MG63 (cell line): ENCODE measurements at regions not wholly inside any gene's neighbourhood (a gene's known extent, or its start where the extent isn't known, plus 50 kb on each side); places are given as distances from the start of the nearest gene placed in this dataset.
"Not testable (repeated sequence)": the region's sequence is repeated elsewhere in the genome, so short reads cannot be mapped to it uniquely, and the experiment has no call there.

Source experiments
- DNase-seq: peaks from one replicate; pipeline ENCODE4 v3.0.0-alpha.2; 2020
- H3K27me3 ChIP-seq: fragments of 250-450 bp; sonication (Bioruptor Pico); 2 replicates; pipeline ENCODE4 v1.5.1; 2020; ENCODE audit warnings: mild to moderate bottlenecking, moderate library complexity
- H3K36me3 ChIP-seq: fragments of 250-450 bp; sonication (Bioruptor Pico); 2 replicates; pipeline ENCODE4 v1.5.1; 2020; ENCODE audit warnings: mild to moderate bottlenecking, moderate library complexity
- H3K4me3 ChIP-seq: fragments of 250-450 bp; sonication (Bioruptor Pico); 2 replicates; pipeline ENCODE4 v1.5.1; 2020; ENCODE audit warnings: mild to moderate bottlenecking, moderate library complexity
- H3K9me3 ChIP-seq: fragments of 250-450 bp; sonication (Bioruptor Pico); 2 replicates; pipeline ENCODE4 v1.5.1; 2020; ENCODE audit warnings: mild to moderate bottlenecking, moderate library complexity

GRCh38 chr14:18656627-18657026 is 55.7 kb downstream of the OR11H12 start:
- H3K4me3 ChIP-seq = no peak overlapping the region
- no peaks in the 10 kb centered on the region for H3K27me3 ChIP-seq
- no peak for DNase-seq
- H3K36me3 ChIP-seq = no peaks in the 10 kb centered on the region
- H3K9me3 ChIP-seq = no peaks in the 10 kb centered on the region

- not testable (repeated sequence) for H3K9me3 ChIP-seq, H3K4me3 ChIP-seq, DNase-seq, H3K27me3 ChIP-seq, H3K36me3 ChIP-seq
Observed at GRCh38 chr14:18659892-18660584, 59.1 kb downstream of the OR11H12 start.

- Histone ChIP-seq H3K4me3 (no peak overlapping the region), H3K36me3 (no peaks in the 10 kb centered on the region), H3K9me3 (no peaks in the 10 kb centered on the region), H3K27me3 (no peaks in the 10 kb centered on the region)
- no peak for DNase-seq
Observed at GRCh38 chr14:18660585-18660922, 59.6 kb downstream of the OR11H12 start.

GRCh38 chr14:18667843-18668242 is 66.9 kb downstream of the OR11H12 start:
- not testable (repeated sequence) for H3K4me3 ChIP-seq, H3K27me3 ChIP-seq, H3K9me3 ChIP-seq, H3K36me3 ChIP-seq, DNase-seq

- Histone ChIP-seq H3K27me3 (no peaks in the 10 kb centered on the region), H3K36me3 (no peaks in the 10 kb centered on the region), H3K9me3 (no peaks in the 10 kb centered on the region), H3K4me3 (no peak overlapping the region)
- DNase-seq = peak; percentile 23
Observed at GRCh38 chr14:18688346-18688745, 87.4 kb downstream of the OR11H12 start.
